IMR-90 (cell line): ENCODE measurements at regions not wholly inside any gene's neighbourhood (a gene's known extent, or its start where the extent isn't known, plus 50 kb on each side); places are given as distances from the start of the nearest gene placed in this dataset.

Experiments used
- ATAC-seq: fragments of 200-7000 bp; cut with Tn5 transposase; 2 replicates; pipeline ENCODE4 v1.9.1; 2020; ENCODE audit warnings: low read depth, mild to moderate bottlenecking, moderate library complexity
- BruUV-seq: library from RNA; stranded (reverse); fragments of 400-500 nt; replicated peaks from 2 replicates; lab custom pipeline; 2021; lab: Mats Ljungman, UMichigan
- CTCF ChIA-PET: fragments of 300-600 bp; formaldehyde crosslinking; extraction: SDS; loops from one replicate; lab custom pipeline; 2021; ENCODE audit warnings: antibody characterized with exemption; lab: Yijun Ruan, JAX
- POLR2A ChIA-PET: fragments of 300-600 bp; sonication (Branson Sonifier 250); formaldehyde crosslinking; loops from one replicate; lab custom pipeline; 2022; ENCODE audit warnings: antibody characterized with exemption; ENCODE audit not compliant: unreplicated experiment; lab: Charles Lee
- DNase-seq: peaks from one replicate; pipeline ENCODE4 v3.0.0; 2013
- H2AFZ ChIP-seq: replicated peaks from 2 replicates; pipeline ENCODE3; 2013; ENCODE audit warnings: low read length, mild to moderate bottlenecking; ENCODE audit not compliant: poor library complexity
- H2AK5ac ChIP-seq: 2 replicates; pipeline ENCODE4 v1.6.1; 2013; ENCODE audit warnings: low read depth, low read length, inconsistent platforms
- H2AK9ac ChIP-seq: replicated peaks from 2 replicates; pipeline ENCODE3; 2013; ENCODE audit warnings: mild to moderate bottlenecking, low read depth, low read length, moderate library complexity; ENCODE audit not compliant: poor library complexity
- H2BK120ac ChIP-seq: 2 replicates; pipeline ENCODE4 v1.6.1; 2013; ENCODE audit warnings: low read depth, low read length, inconsistent platforms
- H2BK15ac ChIP-seq: 3 replicates; pipeline ENCODE4 v1.6.1; 2013; ENCODE audit warnings: low read depth, low read length, inconsistent platforms
- H2BK20ac ChIP-seq: 2 replicates; pipeline ENCODE4 v1.6.1; 2013; ENCODE audit warnings: low read depth, mild to moderate bottlenecking, inconsistent platforms, low read length, moderate library complexity
- H2BK5ac ChIP-seq: 2 replicates; pipeline ENCODE4 v1.6.1; 2013; ENCODE audit warnings: mild to moderate bottlenecking, low read depth, low read length, inconsistent platforms; ENCODE audit not compliant: poor library complexity, severe bottlenecking
- H3K14ac ChIP-seq: replicated peaks from 2 replicates; pipeline ENCODE4 v1.6.1; 2013; ENCODE audit warnings: low read depth, low read length, inconsistent platforms
- H3K18ac ChIP-seq: 2 replicates; pipeline ENCODE4 v1.6.1; 2013; ENCODE audit warnings: low read depth, low read length, control low read depth
- H3K23ac ChIP-seq: 2 replicates; pipeline ENCODE4 v1.6.1; 2013; ENCODE audit warnings: low read depth, low read length, inconsistent platforms
- H3K27ac ChIP-seq: 2 replicates; pipeline ENCODE4 v1.5.1; 2013; ENCODE audit warnings: mild to moderate bottlenecking, control low read depth, low read length; ENCODE audit not compliant: insufficient read depth
- H3K27me3 ChIP-seq: 2 replicates; pipeline ENCODE4 v1.6.1; 2013; ENCODE audit warnings: low read length; ENCODE audit not compliant: control insufficient read depth, insufficient read depth
- H3K36me3 ChIP-seq: 2 replicates; pipeline ENCODE4 v1.6.1; 2013; ENCODE audit warnings: low read length, mixed read lengths; ENCODE audit not compliant: control insufficient read depth, insufficient read depth
- H3K4ac ChIP-seq: 2 replicates; pipeline ENCODE4 v1.6.1; 2013; ENCODE audit warnings: low read depth, low read length, inconsistent platforms
- H3K4me1 ChIP-seq: 2 replicates; pipeline ENCODE4 v1.6.1; 2013; ENCODE audit warnings: low read length, mixed read lengths; ENCODE audit not compliant: control insufficient read depth, insufficient read depth
- H3K4me2 ChIP-seq: 2 replicates; pipeline ENCODE4 v1.6.1; 2013; ENCODE audit warnings: low read depth, mild to moderate bottlenecking, control low read depth, low read length, moderate library complexity
- H3K4me3 ChIP-seq: 2 replicates; pipeline ENCODE4 v1.5.1; 2013; ENCODE audit warnings: low read depth, mild to moderate bottlenecking, control low read depth, low read length, moderate library complexity; ENCODE audit not compliant: insufficient read depth
- H3K56ac ChIP-seq: 2 replicates; pipeline ENCODE4 v1.6.1; 2013; ENCODE audit warnings: low read length, inconsistent platforms; ENCODE audit not compliant: insufficient read depth; ENCODE audit errors: extremely low read depth
- H3K79me1 ChIP-seq, 2 experiments: 2 replicates each; pipeline ENCODE4 v1.6.1; 2013; ENCODE audit warnings: low read length in 2 of 2, inconsistent platforms in 1 of 2, low read depth in 1 of 2
- H3K9ac ChIP-seq: 2 replicates; pipeline ENCODE4 v1.6.1; 2013; ENCODE audit warnings: low read depth, low read length, control low read depth
- H3K9me1 ChIP-seq: 2 replicates; pipeline ENCODE4 v1.6.1; 2013; ENCODE audit warnings: low read length, inconsistent platforms; ENCODE audit not compliant: insufficient read depth
- H3K9me3 ChIP-seq: 2 replicates; pipeline ENCODE4 v1.6.1; 2013; ENCODE audit warnings: low read length; ENCODE audit not compliant: control insufficient read depth, insufficient read depth
- H4K20me1 ChIP-seq: 2 replicates; pipeline ENCODE4 v1.6.1; 2013; ENCODE audit warnings: low read length, inconsistent platforms; ENCODE audit not compliant: insufficient read depth
- H4K5ac ChIP-seq: 2 replicates; pipeline ENCODE4 v1.6.1; 2013; ENCODE audit warnings: mild to moderate bottlenecking, low read depth, low read length, control low read depth
- H4K8ac ChIP-seq, 2 experiments: 2 replicates each; pipeline ENCODE4 v1.6.1; 2013; ENCODE audit warnings: low read depth in 2 of 2, low read length in 2 of 2, control low read depth in 1 of 2, inconsistent platforms in 1 of 2
- H4K91ac ChIP-seq: 2 replicates; pipeline ENCODE4 v1.6.1; 2013; ENCODE audit warnings: low read depth, low read length, inconsistent platforms; ENCODE audit not compliant: insufficient read depth
- BHLHE40 ChIP-seq: fragments of 150-350 bp; IDR thresholded peaks from 2 replicates; pipeline ENCODE4 v1.6.1; 2016; ENCODE audit warnings: mild to moderate bottlenecking, low read depth, low read length
- CEBPB ChIP-seq: IDR thresholded peaks from 2 replicates; pipeline ENCODE4 v1.6.1; 2012; ENCODE audit warnings: low read depth, low read length, improper control_type of control experiment
- FOS ChIP-seq: fragments of 150-350 bp; IDR thresholded peaks from 2 replicates; pipeline ENCODE4 v1.6.1; 2016; ENCODE audit warnings: low read depth, low read length
- MAFK ChIP-seq: IDR thresholded peaks from 2 replicates; pipeline ENCODE4 v1.6.1; 2012; ENCODE audit warnings: low read depth, low read length, improper control_type of control experiment
- MAZ ChIP-seq: IDR thresholded peaks from 2 replicates; pipeline ENCODE4 v1.6.1; 2012; ENCODE audit warnings: low read depth, mild to moderate bottlenecking, low read length, improper control_type of control experiment, moderate library complexity, borderline replicate concordance
- NFE2L2 ChIP-seq: fragments of 150-350 bp; IDR thresholded peaks from 2 replicates; pipeline ENCODE4 v1.6.1; 2016; ENCODE audit warnings: low read depth, mild to moderate bottlenecking, low read length
- POLR2A ChIP-seq: IDR thresholded peaks from 2 replicates; pipeline ENCODE4 v1.6.1; 2012; ENCODE audit warnings: mild to moderate bottlenecking, low read depth, low read length
- RCOR1 ChIP-seq: IDR thresholded peaks from 2 replicates; pipeline ENCODE4 v1.6.1; 2012; ENCODE audit warnings: mild to moderate bottlenecking, low read length, improper control_type of control experiment; ENCODE audit not compliant: insufficient replicate concordance
- RFX5 ChIP-seq: IDR thresholded peaks from 2 replicates; pipeline ENCODE4 v1.8.0; 2012; ENCODE audit warnings: low read depth, mild to moderate bottlenecking, low read length, moderate library complexity
- WGBS, 2 experiments: methylation state at CpG; one replicate each; pipeline versions ENCODE4 v1.1.5 to v1.1.7; 2013; ENCODE audit warnings: missing lambda C conversion rate in 2 of 2; ENCODE audit not compliant: insufficient read length in 1 of 2; ENCODE audit errors: extremely low coverage in 2 of 2; 5-methylcytosine and 5-hydroxymethylcytosine counted together
- dilution Hi-C: fragments of 300-500 bp; cut with HindIII; formaldehyde crosslinking; loops from one replicate; pipeline ENCODE4 v1.14.3; 2018; ENCODE audit warnings: low sequenced_read_pairs; ENCODE audit not compliant: unreplicated experiment
- in situ Hi-C: fragments of 300-500 bp; cut with MboI; formaldehyde crosslinking; loops from 3 replicates; pipeline ENCODE4 v1.14.3; 2019; ENCODE audit warnings: low sequenced_read_pairs, inconsistent platforms, mixed read lengths
- intact Hi-C: fragments of 100-400 bp; cut with micrococcal nuclease; formaldehyde crosslinking; loops from 2 replicates; pipeline ENCODE4 v1.10.0; 2022
- TF ChIP-seq, protein P1 (sequence below): fragments of 150-350 bp; IDR thresholded peaks from 2 replicates; pipeline ENCODE4 v1.6.1; 2017; ENCODE audit warnings: mild to moderate bottlenecking, antibody characterized with exemption, low read length, low read depth
- TF ChIP-seq, protein P2 (sequence below): conservative IDR thresholded peaks from 2 replicates; pipeline ENCODE4 v1.5.1; 2012; ENCODE audit warnings: mild to moderate bottlenecking, low read depth, low read length, improper control_type of control experiment

DNA sequence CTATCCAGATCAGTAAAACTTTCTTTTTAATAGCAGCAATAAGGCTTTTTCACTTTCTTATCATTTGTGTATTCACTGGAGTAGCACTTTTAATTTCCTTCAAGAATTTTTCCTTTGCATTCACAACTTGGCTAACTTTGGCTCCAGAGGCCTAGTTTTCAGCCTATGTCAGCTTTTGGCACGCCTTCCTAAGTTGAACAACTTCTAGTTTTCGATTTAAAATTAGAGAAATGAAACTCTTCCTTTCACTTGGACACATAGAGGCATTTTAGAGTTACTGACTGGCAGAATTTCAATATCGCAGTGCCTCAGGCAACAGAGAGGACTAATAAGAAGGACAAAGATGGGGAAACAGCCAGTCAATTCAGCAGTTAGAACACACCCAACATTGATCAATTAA is 577.4 kb downstream of the DSC3 start:
- Histone ChIP-seq H2AK9ac (no peak overlapping the region), H3K4me2 (no peak overlapping the region), H3K23ac (no peak overlapping the region), H3K27me3 (no peaks in the 10 kb centered on the region), H3K56ac (no peak overlapping the region), H3K9ac (no peak overlapping the region), H2BK5ac (no peak overlapping the region), H4K8ac (no peak overlapping the region), H2AFZ (no peak overlapping the region), H4K91ac (no peak overlapping the region), H3K9me1 (no peaks in the 10 kb centered on the region), H3K4me3 (no peak overlapping the region), H3K79me1 (no peaks in the 10 kb centered on the region), H3K36me3 (no peaks in the 10 kb centered on the region), H3K4me1 (no peaks in the 10 kb centered on the region), H2BK15ac (no peak overlapping the region), H3K14ac (no peak overlapping the region), H2BK120ac (no peak overlapping the region), H2BK20ac (no peak overlapping the region), H3K18ac (no peak overlapping the region), H3K9me3 (no peaks in the 10 kb centered on the region), H4K20me1 (no peaks in the 10 kb centered on the region), H4K5ac (no peak overlapping the region), H3K27ac (no peak overlapping the region), H3K4ac (no peak overlapping the region), H2AK5ac (no peak overlapping the region)
- WGBS, 2 experiments = no CpG with 5 or more reads among the region's 3 CpGs
- TF ChIP-seq, protein P1, sequence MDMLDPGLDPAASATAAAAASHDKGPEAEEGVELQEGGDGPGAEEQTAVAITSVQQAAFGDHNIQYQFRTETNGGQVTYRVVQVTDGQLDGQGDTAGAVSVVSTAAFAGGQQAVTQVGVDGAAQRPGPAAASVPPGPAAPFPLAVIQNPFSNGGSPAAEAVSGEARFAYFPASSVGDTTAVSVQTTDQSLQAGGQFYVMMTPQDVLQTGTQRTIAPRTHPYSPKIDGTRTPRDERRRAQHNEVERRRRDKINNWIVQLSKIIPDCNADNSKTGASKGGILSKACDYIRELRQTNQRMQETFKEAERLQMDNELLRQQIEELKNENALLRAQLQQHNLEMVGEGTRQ = no peak
- TF ChIP-seq RCOR1 (no peak), MAZ (no peak), POLR2A (no peak), CEBPB (no peak), NFE2L2 (no peak), MAFK (no peak), FOS (no peak), BHLHE40 (no peak), RFX5 (no peak)
- TF ChIP-seq, protein P2, sequence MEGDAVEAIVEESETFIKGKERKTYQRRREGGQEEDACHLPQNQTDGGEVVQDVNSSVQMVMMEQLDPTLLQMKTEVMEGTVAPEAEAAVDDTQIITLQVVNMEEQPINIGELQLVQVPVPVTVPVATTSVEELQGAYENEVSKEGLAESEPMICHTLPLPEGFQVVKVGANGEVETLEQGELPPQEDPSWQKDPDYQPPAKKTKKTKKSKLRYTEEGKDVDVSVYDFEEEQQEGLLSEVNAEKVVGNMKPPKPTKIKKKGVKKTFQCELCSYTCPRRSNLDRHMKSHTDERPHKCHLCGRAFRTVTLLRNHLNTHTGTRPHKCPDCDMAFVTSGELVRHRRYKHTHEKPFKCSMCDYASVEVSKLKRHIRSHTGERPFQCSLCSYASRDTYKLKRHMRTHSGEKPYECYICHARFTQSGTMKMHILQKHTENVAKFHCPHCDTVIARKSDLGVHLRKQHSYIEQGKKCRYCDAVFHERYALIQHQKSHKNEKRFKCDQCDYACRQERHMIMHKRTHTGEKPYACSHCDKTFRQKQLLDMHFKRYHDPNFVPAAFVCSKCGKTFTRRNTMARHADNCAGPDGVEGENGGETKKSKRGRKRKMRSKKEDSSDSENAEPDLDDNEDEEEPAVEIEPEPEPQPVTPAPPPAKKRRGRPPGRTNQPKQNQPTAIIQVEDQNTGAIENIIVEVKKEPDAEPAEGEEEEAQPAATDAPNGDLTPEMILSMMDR = no peak
- in situ Hi-C loops = no loop called here
- intact Hi-C loops = no loop called here
- ATAC-seq (no peak), DNase-seq (no peak)
- ChIA-PET POLR2A (no interaction called here), CTCF (no interaction called here)
- no TSS peak for BruUV-seq
- dilution Hi-C loops = no loop called here
